Vagina (tissue), 2 donors: ENCODE measurements at regions not wholly inside any gene's neighbourhood (a gene's known extent, or its start where the extent isn't known, plus 50 kb on each side); places are given as distances from the start of the nearest gene placed in this dataset.

Experiments
- POLR2A ChIP-seq, 2 donors: fragments of 450-650 bp; IDR thresholded peaks; one replicate each; pipeline ENCODE4 v1.6.1; 2017; ENCODE audit warnings: antibody characterized with exemption in 2 of 2, mild to moderate bottlenecking in 2 of 2, moderate library complexity in 2 of 2
- POLR2AphosphoS5 ChIP-seq, 2 donors: sonication (generic); formaldehyde crosslinking; IDR thresholded peaks; one replicate each; pipeline ENCODE4 v1.9.0; 2017; ENCODE audit warnings: antibody characterized with exemption in 2 of 2, mild to moderate bottlenecking in 2 of 2, low read depth in 1 of 2; ENCODE audit not compliant: insufficient read depth in 1 of 2
- TF ChIP-seq, protein P1 (sequence below), 3 experiments: fragments of 450-650 bp in 2 of 3; fragments of 200-600 bp in 1 of 3; sonication (generic) in 1 of 3; IDR thresholded peaks; one replicate each; pipeline ENCODE4 v1.5.1; 2017 to 2019; ENCODE audit warnings: antibody characterized with exemption in 3 of 3, mild to moderate bottlenecking in 2 of 3, moderate library complexity in 2 of 3

DNA sequence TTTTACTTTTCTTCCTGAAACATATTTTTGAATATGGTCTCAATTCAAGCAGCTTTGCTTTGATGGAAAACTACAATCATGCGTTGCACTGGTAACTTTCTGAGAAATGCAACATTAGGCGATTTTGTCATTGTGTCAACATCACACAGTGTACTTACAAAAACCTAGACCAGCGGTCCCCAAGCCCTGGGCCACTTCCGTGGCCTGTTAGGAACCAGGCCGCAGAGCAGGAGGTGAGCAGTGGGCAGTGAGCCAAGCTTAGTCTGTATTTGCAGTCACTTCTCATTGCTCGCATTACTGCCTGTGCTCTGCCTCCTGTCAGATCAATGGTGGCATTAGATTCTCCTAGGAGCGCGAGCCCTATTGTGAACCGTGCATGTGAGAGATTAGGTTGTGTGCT, 163.7 kb upstream of the NOVA1 start:
- TF ChIP-seq POLR2AphosphoS5 (IDR thresholded peaks at IDR 0.05; ENCODE audit: insufficient read depth in 1 of 2, low read depth in 1 of 2) (no peak), POLR2A (IDR thresholded peaks at IDR 0.05) (no peak)
- TF ChIP-seq, protein P1, sequence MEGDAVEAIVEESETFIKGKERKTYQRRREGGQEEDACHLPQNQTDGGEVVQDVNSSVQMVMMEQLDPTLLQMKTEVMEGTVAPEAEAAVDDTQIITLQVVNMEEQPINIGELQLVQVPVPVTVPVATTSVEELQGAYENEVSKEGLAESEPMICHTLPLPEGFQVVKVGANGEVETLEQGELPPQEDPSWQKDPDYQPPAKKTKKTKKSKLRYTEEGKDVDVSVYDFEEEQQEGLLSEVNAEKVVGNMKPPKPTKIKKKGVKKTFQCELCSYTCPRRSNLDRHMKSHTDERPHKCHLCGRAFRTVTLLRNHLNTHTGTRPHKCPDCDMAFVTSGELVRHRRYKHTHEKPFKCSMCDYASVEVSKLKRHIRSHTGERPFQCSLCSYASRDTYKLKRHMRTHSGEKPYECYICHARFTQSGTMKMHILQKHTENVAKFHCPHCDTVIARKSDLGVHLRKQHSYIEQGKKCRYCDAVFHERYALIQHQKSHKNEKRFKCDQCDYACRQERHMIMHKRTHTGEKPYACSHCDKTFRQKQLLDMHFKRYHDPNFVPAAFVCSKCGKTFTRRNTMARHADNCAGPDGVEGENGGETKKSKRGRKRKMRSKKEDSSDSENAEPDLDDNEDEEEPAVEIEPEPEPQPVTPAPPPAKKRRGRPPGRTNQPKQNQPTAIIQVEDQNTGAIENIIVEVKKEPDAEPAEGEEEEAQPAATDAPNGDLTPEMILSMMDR (IDR thresholded peaks at IDR 0.05), result no peak
